ENCODE measurements at regions not wholly inside any gene's neighbourhood (a gene's known extent, or its start where the extent isn't known, plus 50 kb on each side); places are given as distances from the start of the nearest gene placed in this dataset.

GRCh38 chr4:167645358-167645757 lies 411.1 kb upstream of the SPOCK3 start:
- Histone ChIP-seq H3K79me1 (ENCODE audit: low read depth, low read length) (no peaks in the 10 kb centered on the region), H3K4ac (replicated peaks; ENCODE audit: insufficient read length, low read depth, low read length) (no peak overlapping the region), H2BK5ac (ENCODE audit: low read depth, low read length) (no peak overlapping the region), H3K23me2 (ENCODE audit: low read depth, low read length) (no peaks in the 10 kb centered on the region), H2BK20ac (ENCODE audit: low read length) (no peak overlapping the region), H2AFZ (ENCODE audit: low read length) (0 out of 2 replicates have a peak overlapping the region, but pooled peaks have one; percentile 64), H3K4me2 (ENCODE audit: insufficient read depth in 1 of 2, low read depth in 2 of 2, low read length in 2 of 2) (no peak overlapping the region), H3K56ac (replicated peaks; ENCODE audit: insufficient read length, low read depth, low read length) (no peak overlapping the region), H2AK5ac (ENCODE audit: low read depth, low read length) (no peak overlapping the region), H3K18ac (ENCODE audit: extremely low read depth, low read length) (no peak overlapping the region), H2BK15ac (ENCODE audit: low read length) (no peak overlapping the region), H4K20me1 (replicated peaks in 1 of 2; ENCODE audit: control insufficient read depth in 1 of 2, insufficient read depth in 2 of 2, low read length in 2 of 2) (no peaks in the 10 kb centered on the region), H3K9ac (replicated peaks in 1 of 4; ENCODE audit: extremely low read depth in 1 of 4, low read depth in 3 of 4, low read length in 3 of 4) (no peak overlapping the region), H3K27me3 (replicated peaks in 1 of 4; ENCODE audit: control insufficient read depth in 3 of 4, extremely low read depth in 1 of 4, insufficient read depth in 3 of 4, low read length in 3 of 4) (no peaks in the 10 kb centered on the region), H3K4me3 (ENCODE audit: extremely low read depth in 1 of 4, insufficient read depth in 2 of 4, low read depth in 3 of 4, low read length in 4 of 4) (no peak overlapping the region), H3K9me3 (ENCODE audit: insufficient read depth in 2 of 2, low read depth in 1 of 2, low read length in 1 of 2) (no peaks in the 10 kb centered on the region), H3K27ac (ENCODE audit: low read depth, low read length) (no peak overlapping the region), H3K4me1 (replicated peaks in 1 of 4; ENCODE audit: control insufficient read depth in 3 of 4, insufficient read depth in 4 of 4, low read length in 3 of 4) (no peaks in the 10 kb centered on the region), H3K36me3 (ENCODE audit: control insufficient read depth in 2 of 4, insufficient read depth in 4 of 4, low read length in 3 of 4) (no peaks in the 10 kb centered on the region), H4K91ac (replicated peaks; ENCODE audit: insufficient read length, low read length) (no peak overlapping the region), H3K14ac (ENCODE audit: insufficient read length) (no peak overlapping the region), H3K23ac (ENCODE audit: insufficient read length) (no peak overlapping the region), H2BK12ac (ENCODE audit: low read depth, low read length) (no peak overlapping the region), H4K8ac (ENCODE audit: extremely low read depth, insufficient read depth, low read length) (no peak overlapping the region), H2BK120ac (replicated peaks; ENCODE audit: low read depth, low read length) (no peak overlapping the region), H3K79me2 (ENCODE audit: control insufficient read depth in 1 of 2, insufficient read depth in 2 of 2, low read length in 2 of 2) (no peaks in the 10 kb centered on the region), H4K5ac (ENCODE audit: insufficient read length, low read depth, low read length) (no peak overlapping the region)
- DNase-seq (ENCODE audit: low read depth in 1 of 2, low spot score in 2 of 2) (no peak), FAIRE-seq (no peak)
- ChIA-PET CTCF (ENCODE audit: partially characterized antibody) (interaction anchor here (1.1 kb wide), 1 partner anchor 11 kb away, joined by 3 read pairs; no protein-coding TSS in a partner anchor), POLR2A (ENCODE audit: partially characterized antibody) (no interaction called here)
- TF ChIP-seq POLR2A (IDR thresholded peaks at IDR 0.05; ENCODE audit: control extremely low read depth in 1 of 2, low read depth in 2 of 2, low read length in 2 of 2), result no peak
- no peak for TF ChIP-seq GTF2F1 (IDR thresholded peaks at IDR 0.05; ENCODE audit: borderline replicate concordance, low read depth, low read length)
- no peak for TF ChIP-seq JUN (IDR thresholded peaks at IDR 0.05; ENCODE audit: low read depth, low read length)
- no peak for TF ChIP-seq ATF3 (IDR thresholded peaks at IDR 0.05; ENCODE audit: insufficient read depth, low read depth, low read length)
- no peak for TF ChIP-seq SIX5 (IDR thresholded peaks at IDR 0.05; ENCODE audit: low read depth, low read length)
- TF ChIP-seq CBX8 (IDR thresholded peaks at IDR 0.05; ENCODE audit: borderline replicate concordance, low read depth, low read length), result no peak
- no peak for TF ChIP-seq JUND (IDR thresholded peaks at IDR 0.05; ENCODE audit: low read length)
- no peak for TF ChIP-seq E2F6 (IDR thresholded peaks at IDR 0.05)
- no peak for TF ChIP-seq GABPA (IDR thresholded peaks at IDR 0.05; ENCODE audit: borderline replicate concordance, insufficient read depth, low read length)
- no peak for TF ChIP-seq TAF1 (IDR thresholded peaks at IDR 0.05; ENCODE audit: low read depth, low read length)
